ENCODE measurements at regions not wholly inside any gene's neighbourhood (a gene's known extent, or its start where the extent isn't known, plus 50 kb on each side); places are given as distances from the start of the nearest gene placed in this dataset.

DNA sequence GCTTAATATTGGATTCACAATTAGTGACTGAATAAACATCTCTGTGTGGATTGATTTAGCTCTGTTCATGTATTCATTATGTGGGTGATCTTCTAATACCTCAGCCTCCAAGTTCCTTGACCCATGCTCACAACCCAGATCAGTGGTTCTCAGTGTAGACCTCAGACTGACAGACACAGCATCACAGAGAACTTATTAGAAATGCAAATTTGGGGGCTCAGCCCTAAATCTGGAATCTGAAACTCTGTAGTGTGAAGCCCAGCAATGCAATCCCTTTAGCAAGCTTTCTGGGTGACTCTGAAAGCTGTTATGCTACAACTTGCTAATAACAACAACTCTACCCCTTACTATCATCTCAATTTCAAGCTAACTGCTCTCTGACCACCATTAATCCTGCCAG, 273.1 kb upstream of the FANCL start:
- DNase-seq (ENCODE audit: low read depth in 1 of 2, low spot score in 1 of 2), result no peak
- ChIA-PET CTCF (no interaction called here), POLR2A (no interaction called here)
- FAIRE-seq, result no peak
- Histone ChIP-seq H3K4me2 (no peak overlapping the region), H3K4me3 (no peak overlapping the region), H3K27ac (no peak overlapping the region), H3K9me3 (no peaks in the 10 kb centered on the region), H3K4me1 (peaks cover 7% of the 10 kb centered on the region; the same call in 1 of the 3 replicates)
- no peak for ATAC-seq
- TF ChIP-seq EHMT2 (IDR thresholded peaks at IDR 0.05; ENCODE audit: low read depth) (no peak), ZSCAN20 (CRISPR knock-in tag; IDR thresholded peaks at IDR 0.05) (no peak), HOXB5 (CRISPR knock-in tag; IDR thresholded peaks at IDR 0.05) (no peak), TFCP2L1 (CRISPR knock-in tag; IDR thresholded peaks at IDR 0.05) (no peak)

DNA sequence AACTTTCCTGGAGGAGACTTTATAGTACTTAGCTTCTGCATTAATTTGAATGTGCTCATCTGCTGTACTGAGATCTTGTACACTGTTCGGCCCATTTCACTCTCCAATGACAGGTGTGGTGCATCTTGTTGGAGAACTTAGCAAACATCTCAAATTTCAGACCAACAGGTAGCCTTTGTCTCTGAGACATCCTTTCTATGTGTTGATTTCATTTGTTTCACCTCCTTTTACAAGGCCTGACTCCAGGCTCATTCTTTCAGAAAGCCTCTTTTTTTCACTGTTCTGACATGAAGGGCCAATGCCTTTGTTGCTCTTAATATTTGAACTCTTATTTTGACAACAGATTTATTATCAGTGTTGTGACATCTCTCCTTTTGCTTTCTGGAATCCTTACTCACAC, 271.8 kb upstream of the FANCL start:
- DNase-seq (ENCODE audit: low read depth in 1 of 2, low spot score in 1 of 2) (no peak), FAIRE-seq (no peak), ATAC-seq (no peak)
- POLR2A ChIA-PET, result no interaction called here
- Histone ChIP-seq H3K4me2 (no peak overlapping the region), H3K4me1 (peaks cover 7% of the 10 kb centered on the region; the same call in 1 of the 3 replicates), H3K9me3 (no peaks in the 10 kb centered on the region), H3K27ac (no peak overlapping the region), H3K4me3 (no peak overlapping the region)
- CTCF ChIA-PET, result no interaction called here
- 96% methylated on average over 1 of the region's 1 CpG for WGBS (ENCODE audit: missing lambda C conversion rate)
- TF ChIP-seq TP53 (CRISPR knock-in tag; IDR thresholded peaks at IDR 0.05), result no peak
- TF ChIP-seq, protein P1, sequence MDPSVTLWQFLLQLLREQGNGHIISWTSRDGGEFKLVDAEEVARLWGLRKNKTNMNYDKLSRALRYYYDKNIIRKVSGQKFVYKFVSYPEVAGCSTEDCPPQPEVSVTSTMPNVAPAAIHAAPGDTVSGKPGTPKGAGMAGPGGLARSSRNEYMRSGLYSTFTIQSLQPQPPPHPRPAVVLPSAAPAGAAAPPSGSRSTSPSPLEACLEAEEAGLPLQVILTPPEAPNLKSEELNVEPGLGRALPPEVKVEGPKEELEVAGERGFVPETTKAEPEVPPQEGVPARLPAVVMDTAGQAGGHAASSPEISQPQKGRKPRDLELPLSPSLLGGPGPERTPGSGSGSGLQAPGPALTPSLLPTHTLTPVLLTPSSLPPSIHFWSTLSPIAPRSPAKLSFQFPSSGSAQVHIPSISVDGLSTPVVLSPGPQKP (IDR thresholded peaks at IDR 0.05; ENCODE audit: low read depth, low read length), result no peak
- TF ChIP-seq CEBPB (IDR thresholded peaks at IDR 0.05), result no peak
- no peak for TF ChIP-seq CTCF (IDR thresholded peaks at IDR 0.05)

DNA sequence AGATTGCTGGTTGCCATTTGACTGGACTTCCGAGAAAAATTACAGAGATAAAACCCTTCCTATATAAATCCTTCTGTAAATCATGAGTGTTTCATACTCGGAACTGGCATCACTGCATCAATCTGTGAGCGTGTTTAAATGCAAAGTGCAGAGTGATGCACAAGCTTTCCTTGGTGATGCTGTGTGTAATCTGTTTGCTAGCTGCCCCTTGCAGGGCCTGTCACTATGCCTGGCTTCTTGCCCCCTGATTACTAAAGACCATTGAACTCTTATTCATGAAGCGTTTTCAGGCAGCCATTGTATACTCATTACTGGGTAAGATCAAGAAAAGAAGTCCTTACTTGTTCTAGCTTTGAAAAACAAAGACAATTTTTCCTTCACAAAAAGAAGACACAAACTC, 266.9 kb upstream of the FANCL start:
- Histone ChIP-seq H3K4me1 (no peaks in the 10 kb centered on the region), H3K9me3 (no peaks in the 10 kb centered on the region), H3K4me3 (no peak overlapping the region), H3K27ac (no peak overlapping the region), H3K4me2 (no peak overlapping the region)
- TF ChIP-seq KDM5A (IDR thresholded peaks at IDR 0.05) (no peak), MAZ (IDR thresholded peaks at IDR 0.05; ENCODE audit: borderline replicate concordance, low read depth, low read length) (no peak), HOXA7 (CRISPR knock-in tag; IDR thresholded peaks at IDR 0.05) (no peak), CHD2 (IDR thresholded peaks at IDR 0.05; ENCODE audit: low read length, partially characterized antibody) (no peak), ESRRA (IDR thresholded peaks at IDR 0.05; ENCODE audit: borderline replicate concordance, low read length) (no peak), CEBPB (IDR thresholded peaks at IDR 0.05) (no peak), TP53 (CRISPR knock-in tag; IDR thresholded peaks at IDR 0.05) (no peak), RAD21 (conservative IDR thresholded peaks at IDR 0.05 in 1 of 2, IDR thresholded peaks at IDR 0.05 in 1 of 2) (no peak), PHF8 (IDR thresholded peaks at IDR 0.05; ENCODE audit: borderline replicate concordance, low read depth) (no peak)
- TF ChIP-seq, protein P2, sequence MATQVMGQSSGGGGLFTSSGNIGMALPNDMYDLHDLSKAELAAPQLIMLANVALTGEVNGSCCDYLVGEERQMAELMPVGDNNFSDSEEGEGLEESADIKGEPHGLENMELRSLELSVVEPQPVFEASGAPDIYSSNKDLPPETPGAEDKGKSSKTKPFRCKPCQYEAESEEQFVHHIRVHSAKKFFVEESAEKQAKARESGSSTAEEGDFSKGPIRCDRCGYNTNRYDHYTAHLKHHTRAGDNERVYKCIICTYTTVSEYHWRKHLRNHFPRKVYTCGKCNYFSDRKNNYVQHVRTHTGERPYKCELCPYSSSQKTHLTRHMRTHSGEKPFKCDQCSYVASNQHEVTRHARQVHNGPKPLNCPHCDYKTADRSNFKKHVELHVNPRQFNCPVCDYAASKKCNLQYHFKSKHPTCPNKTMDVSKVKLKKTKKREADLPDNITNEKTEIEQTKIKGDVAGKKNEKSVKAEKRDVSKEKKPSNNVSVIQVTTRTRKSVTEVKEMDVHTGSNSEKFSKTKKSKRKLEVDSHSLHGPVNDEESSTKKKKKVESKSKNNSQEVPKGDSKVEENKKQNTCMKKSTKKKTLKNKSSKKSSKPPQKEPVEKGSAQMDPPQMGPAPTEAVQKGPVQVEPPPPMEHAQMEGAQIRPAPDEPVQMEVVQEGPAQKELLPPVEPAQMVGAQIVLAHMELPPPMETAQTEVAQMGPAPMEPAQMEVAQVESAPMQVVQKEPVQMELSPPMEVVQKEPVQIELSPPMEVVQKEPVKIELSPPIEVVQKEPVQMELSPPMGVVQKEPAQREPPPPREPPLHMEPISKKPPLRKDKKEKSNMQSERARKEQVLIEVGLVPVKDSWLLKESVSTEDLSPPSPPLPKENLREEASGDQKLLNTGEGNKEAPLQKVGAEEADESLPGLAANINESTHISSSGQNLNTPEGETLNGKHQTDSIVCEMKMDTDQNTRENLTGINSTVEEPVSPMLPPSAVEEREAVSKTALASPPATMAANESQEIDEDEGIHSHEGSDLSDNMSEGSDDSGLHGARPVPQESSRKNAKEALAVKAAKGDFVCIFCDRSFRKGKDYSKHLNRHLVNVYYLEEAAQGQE (IDR thresholded peaks at IDR 0.05), result no peak
- FAIRE-seq (no peak), ATAC-seq (no peak), DNase-seq (ENCODE audit: low read depth in 1 of 2, low spot score in 1 of 2) (no peak)
- 62% methylated on average over 4 of the region's 4 CpGs for WGBS (ENCODE audit: missing lambda C conversion rate)
- CTCF ChIA-PET, result no interaction called here
- POLR2A ChIA-PET, result no interaction called here

All from A549 (cell line).